Choroid plexus epithelial cell (primary cell): ENCODE measurements at regions not wholly inside any gene's neighbourhood (a gene's known extent, or its start where the extent isn't known, plus 50 kb on each side); places are given as distances from the start of the nearest gene placed in this dataset.
A peak's percentile ranks its signal among the peaks of the same experiment; 100 is the strongest.

Experiments
- DNase-seq: peaks from one replicate; pipeline ENCODE4 v3.0.0-alpha.2; 2010; ENCODE audit warnings: low read depth
- H3K4me3 ChIP-seq: 2 replicates; pipeline ENCODE4 v1.5.1; 2011; ENCODE audit warnings: low read depth, mild to moderate bottlenecking, control low read depth, low read length, moderate library complexity
- CTCF ChIP-seq: conservative IDR thresholded peaks from 2 replicates; pipeline ENCODE4 v1.5.1; 2011; ENCODE audit warnings: low read depth, mild to moderate bottlenecking, control low read depth, inconsistent platforms, low read length, moderate library complexity

GRCh38 chr1:65067491-65068201 lies 80.4 kb upstream of the AK4 start:
- peak overlapping the region; percentile 82 for H3K4me3 ChIP-seq
- TF ChIP-seq CTCF, result no peak
- peak; percentile 80 for DNase-seq

GRCh38 chr1:65068202-65069010 lies 79.6 kb upstream of the AK4 start:
- TF ChIP-seq CTCF, result no peak
- peak overlapping the region; percentile 82 for H3K4me3 ChIP-seq
- DNase-seq, result peak; percentile 56

- DNase-seq, result no peak
- TF ChIP-seq CTCF, result no peak
- peak overlapping the region; percentile 82 for H3K4me3 ChIP-seq
These were observed 78.9 kb upstream of the AK4 start for GRCh38 chr1:65069011-65069565.

- DNase-seq, result no peak
- no peak for TF ChIP-seq CTCF
- no peak overlapping the region for H3K4me3 ChIP-seq
These were observed 75.2 kb upstream of the AK4 start for GRCh38 chr1:65072845-65073244.

- TF ChIP-seq CTCF, result peak; percentile 90
- peak; percentile 88 for DNase-seq
- H3K4me3 ChIP-seq, result no peak overlapping the region
These were observed 72.7 kb upstream of the AK4 start for GRCh38 chr1:65075123-65075976.

- DNase-seq, result no peak
- TF ChIP-seq CTCF, result no peak
These were observed 70.6 kb upstream of the AK4 start for GRCh38 chr1:65077369-65077768.

More at GRCh38 chr1:65077369-65077768, 70.6 kb upstream of the AK4 start:
- H3K4me3 ChIP-seq, result no peak overlapping the region
